Parathyroid adenoma (tissue), 2 donors: ENCODE measurements at regions not wholly inside any gene's neighbourhood (a gene's known extent, or its start where the extent isn't known, plus 50 kb on each side); places are given as distances from the start of the nearest gene placed in this dataset.

ENCODE experiments used
- H2AFZ ChIP-seq: fragments of 300-600 bp; sonication (generic); one replicate; pipeline ENCODE4 v1.7.0; 2017; ENCODE audit warnings: antibody characterized with exemption, mild to moderate bottlenecking
- H3K27ac ChIP-seq: fragments of 300-600 bp; sonication (generic); one replicate; pipeline ENCODE4 v1.7.0; 2017
- H3K27me3 ChIP-seq: fragments of 300-600 bp; sonication (generic); one replicate; pipeline ENCODE4 v1.7.0; 2017; ENCODE audit warnings: low read length; ENCODE audit not compliant: control insufficient read depth, insufficient read depth
- H3K36me3 ChIP-seq: fragments of 300-600 bp; sonication (generic); one replicate; pipeline ENCODE4 v1.7.0; 2017; ENCODE audit warnings: low read length; ENCODE audit not compliant: control insufficient read depth, insufficient read depth
- H3K4me1 ChIP-seq: fragments of 300-600 bp; sonication (generic); one replicate; pipeline ENCODE4 v1.7.0; 2017; ENCODE audit warnings: control low read depth
- H3K4me2 ChIP-seq: fragments of 300-600 bp; sonication (generic); one replicate; pipeline ENCODE4 v1.7.0; 2017; ENCODE audit warnings: low read length
- H3K4me3 ChIP-seq: fragments of 300-600 bp; sonication (generic); one replicate; pipeline ENCODE4 v1.7.0; 2017; ENCODE audit warnings: low read depth, low read length
- H3K79me2 ChIP-seq: fragments of 300-600 bp; sonication (generic); one replicate; pipeline ENCODE4 v1.7.0; 2017; ENCODE audit warnings: control low read depth
- H3K9ac ChIP-seq: fragments of 300-600 bp; sonication (generic); one replicate; pipeline ENCODE4 v1.7.0; 2017; ENCODE audit warnings: mild to moderate bottlenecking
- H3K9me3 ChIP-seq: fragments of 300-600 bp; sonication (generic); one replicate; pipeline ENCODE4 v1.7.0; 2017; ENCODE audit warnings: low read length; ENCODE audit not compliant: control insufficient read depth
- CTCF ChIP-seq: fragments of 300-600 bp; sonication (generic); IDR thresholded peaks from one replicate; pipeline ENCODE4 v1.7.0; 2017; ENCODE audit warnings: antibody characterized with exemption, mild to moderate bottlenecking
- donor health status: primary hyperparathyroidism.

DNA sequence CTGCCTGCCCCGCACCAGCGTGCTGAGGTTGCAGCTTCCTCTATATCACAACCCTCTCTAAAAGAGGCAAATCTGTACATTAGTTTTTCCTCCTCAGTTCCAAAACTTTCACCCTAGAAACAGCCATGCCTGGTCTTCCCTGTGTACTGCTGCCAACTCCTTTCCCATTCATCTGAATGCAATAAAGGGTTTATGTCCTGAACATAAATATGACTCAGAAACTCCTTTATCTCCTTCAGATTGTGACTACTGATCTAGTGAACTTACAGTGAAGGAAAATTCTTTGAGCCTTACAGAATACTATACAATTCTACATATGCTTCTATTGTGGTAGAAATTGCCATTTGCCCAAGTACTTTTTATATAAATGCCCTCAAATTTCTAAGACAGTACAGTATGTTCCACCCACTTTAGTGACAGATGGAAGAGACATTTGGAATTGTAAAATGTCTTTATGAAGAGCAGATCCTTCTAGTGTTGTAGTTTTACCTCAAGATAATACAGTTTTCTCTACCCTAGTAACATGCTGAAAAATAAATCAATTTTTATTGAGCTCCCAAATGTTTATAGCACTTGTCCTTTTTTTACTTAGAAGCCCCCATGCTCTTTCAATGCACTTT lies 345.1 kb upstream of the SNX7 start:
- TF ChIP-seq CTCF = no peak
- H2AFZ ChIP-seq = no peak overlapping the region

DNA sequence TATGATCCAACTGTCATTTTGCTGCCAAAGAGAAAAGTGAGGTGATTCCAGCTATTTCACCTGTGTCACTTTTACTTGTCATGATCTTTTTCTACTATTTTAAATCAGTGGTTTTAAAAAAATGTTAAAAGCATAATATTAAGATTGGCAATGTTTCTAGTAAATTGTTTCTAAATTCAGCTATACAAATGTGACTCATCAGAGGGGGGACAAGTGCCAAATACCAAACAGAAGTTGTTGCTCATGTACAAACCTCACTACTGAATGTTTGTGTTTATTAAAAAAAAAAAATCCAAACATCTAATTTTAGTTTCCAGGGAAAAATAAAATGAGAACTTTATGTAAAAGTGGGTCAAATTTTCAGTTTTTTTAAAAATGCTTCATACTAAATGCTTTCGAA lies 346.2 kb upstream of the SNX7 start:
- H3K79me2 ChIP-seq = no peaks in the 10 kb centered on the region
- H3K4me3 ChIP-seq = no peak overlapping the region
- H3K36me3 ChIP-seq = no peaks in the 10 kb centered on the region
- no peak overlapping the region for H3K27ac ChIP-seq
- H3K27me3 ChIP-seq = no peaks in the 10 kb centered on the region
- no peaks in the 10 kb centered on the region for H3K4me1 ChIP-seq
- H2AFZ ChIP-seq = no peak overlapping the region
- no peak overlapping the region for H3K9ac ChIP-seq
- peaks cover 2% of the 10 kb centered on the region for H3K9me3 ChIP-seq
- no peak for TF ChIP-seq CTCF
- no peak overlapping the region for H3K4me2 ChIP-seq

More for the DNA sequence above, 345.1 kb upstream of the SNX7 start:
- Histone ChIP-seq H3K9ac (no peak overlapping the region), H3K79me2 (no peaks in the 10 kb centered on the region), H3K4me2 (no peak overlapping the region), H3K27me3 (no peaks in the 10 kb centered on the region), H3K36me3 (no peaks in the 10 kb centered on the region), H3K4me1 (no peaks in the 10 kb centered on the region), H3K9me3 (peaks cover 7% of the 10 kb centered on the region), H3K27ac (no peak overlapping the region), H3K4me3 (no peak overlapping the region)

DNA sequence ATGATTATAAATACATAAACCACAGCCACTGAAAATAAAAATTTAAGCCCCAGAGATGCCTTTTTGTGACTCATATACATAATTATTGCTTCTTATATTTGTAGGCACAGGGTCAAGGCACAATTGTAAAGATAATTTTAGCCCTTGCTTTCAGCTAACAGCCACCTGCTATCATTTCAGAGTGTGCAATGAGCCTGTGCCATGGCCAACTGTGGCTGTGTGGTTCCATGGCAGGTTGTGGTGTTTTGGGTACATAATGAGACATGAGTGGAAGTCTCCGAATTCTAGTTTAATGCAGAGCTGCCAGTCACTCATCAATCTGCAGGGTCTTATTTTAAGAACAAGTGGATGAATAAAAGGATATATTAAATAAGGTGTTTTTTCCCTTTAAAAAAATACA lies 346.9 kb upstream of the SNX7 start:
- no peak overlapping the region for H3K27ac ChIP-seq
- no peak overlapping the region for H3K4me3 ChIP-seq
- no peak overlapping the region for H3K9ac ChIP-seq
- H3K4me2 ChIP-seq = no peak overlapping the region
- no peak for TF ChIP-seq CTCF
- H2AFZ ChIP-seq = no peak overlapping the region
- H3K9me3 ChIP-seq = no peaks in the 10 kb centered on the region
- no peaks in the 10 kb centered on the region for H3K36me3 ChIP-seq
- no peaks in the 10 kb centered on the region for H3K4me1 ChIP-seq
- no peaks in the 10 kb centered on the region for H3K79me2 ChIP-seq
- H3K27me3 ChIP-seq = no peaks in the 10 kb centered on the region

GRCh38 chr1:98306517-98307089 lies 354.9 kb upstream of the SNX7 start:
- Histone ChIP-seq H3K4me3 (no peak overlapping the region), H3K4me2 (no peak overlapping the region), H3K9me3 (no peaks in the 10 kb centered on the region), H3K27ac (no peak overlapping the region), H3K27me3 (no peaks in the 10 kb centered on the region), H2AFZ (no peak overlapping the region), H3K79me2 (no peaks in the 10 kb centered on the region), H3K4me1 (no peaks in the 10 kb centered on the region), H3K9ac (no peak overlapping the region), H3K36me3 (no peaks in the 10 kb centered on the region)
- no peak for TF ChIP-seq CTCF

GRCh38 chr1:98305362-98305761 lies 356.2 kb upstream of the SNX7 start:
- Histone ChIP-seq H3K4me1 (no peaks in the 10 kb centered on the region), H3K9me3 (no peaks in the 10 kb centered on the region), H3K9ac (no peak overlapping the region), H3K4me2 (no peak overlapping the region), H3K36me3 (no peaks in the 10 kb centered on the region), H3K27me3 (no peaks in the 10 kb centered on the region), H2AFZ (no peak overlapping the region), H3K4me3 (no peak overlapping the region), H3K27ac (no peak overlapping the region), H3K79me2 (no peaks in the 10 kb centered on the region)
- TF ChIP-seq CTCF = no peak
